NCI-H2171 (cell line): ENCODE measurements at regions not wholly inside any gene's neighbourhood (a gene's known extent, or its start where the extent isn't known, plus 50 kb on each side); places are given as distances from the start of the nearest gene placed in this dataset.
"Not testable (repeated sequence)": the region's sequence is repeated elsewhere in the genome, so short reads cannot be mapped to it uniquely, and the experiment has no call there.

Source experiments
- DNase-seq: peaks from one replicate; lab custom pipeline; 2025; lab: John Stamatoyannopoulos, UW

GRCh38 chr21:39000496-39000895, 182.8 kb downstream of the PSMG1 start:
- DNase-seq = no peak

- no peak for DNase-seq
Observed at GRCh38 chr21:38999161-38999560, 184.1 kb downstream of the PSMG1 start.

- DNase-seq = not testable (repeated sequence)
Observed at GRCh38 chr21:38998281-38998680, 185.0 kb downstream of the PSMG1 start.

GRCh38 chr21:38997843-38998175, 185.4 kb downstream of the PSMG1 start:
- DNase-seq = not testable (repeated sequence)

GRCh38 chr21:38997051-38997842, 186.0 kb downstream of the PSMG1 start:
- DNase-seq = no peak

- DNase-seq = no peak
Observed at GRCh38 chr21:38996355-38996754, 186.9 kb downstream of the PSMG1 start.

GRCh38 chr21:38995731-38996130, 187.5 kb downstream of the PSMG1 start:
- DNase-seq = no peak

- no peak for DNase-seq
Observed at GRCh38 chr21:38995071-38995669, 188.1 kb downstream of the PSMG1 start.

- no peak for DNase-seq
Observed at GRCh38 chr21:38994042-38994441, 188.3 kb downstream of the ETS2 start.

GRCh38 chr21:38993561-38993960, 187.8 kb downstream of the ETS2 start:
- DNase-seq = no peak

GRCh38 chr21:38992737-38993136, 187.0 kb downstream of the ETS2 start:
- no peak for DNase-seq

GRCh38 chr21:38990424-38990794, 184.7 kb downstream of the ETS2 start:
- no peak for DNase-seq

GRCh38 chr21:38989745-38990423, 184.2 kb downstream of the ETS2 start:
- no peak for DNase-seq

- DNase-seq = no peak
Observed at GRCh38 chr21:38989379-38989744, 183.6 kb downstream of the ETS2 start.

- no peak for DNase-seq
Observed at GRCh38 chr21:38988509-38989378, 183.0 kb downstream of the ETS2 start.

- no peak for DNase-seq
Observed at GRCh38 chr21:38987633-38988508, 182.1 kb downstream of the ETS2 start.

- DNase-seq = no peak
Observed at GRCh38 chr21:38986806-38987632, 181.3 kb downstream of the ETS2 start.

GRCh38 chr21:38986406-38986805, 180.7 kb downstream of the ETS2 start:
- DNase-seq = no peak

- peak; percentile 89 for DNase-seq
Observed at GRCh38 chr21:38985568-38986378, 180.0 kb downstream of the ETS2 start.
